ENCODE measurements at regions not wholly inside any gene's neighbourhood (a gene's known extent, or its start where the extent isn't known, plus 50 kb on each side); places are given as distances from the start of the nearest gene placed in this dataset.

GRCh38 chr10:36385693-36386092 is 739.7 kb upstream of the ANKRD30A start:
- FAIRE-seq (no peak), DNase-seq (ENCODE audit: low spot score) (no peak)

GRCh38 chr10:36383349-36383748 is 741.3 kb upstream of the FZD8 start:
- DNase-seq (ENCODE audit: low spot score) (no peak), FAIRE-seq (no peak)

- FAIRE-seq, result no peak
- no peak for DNase-seq (ENCODE audit: low spot score)
Observed at GRCh38 chr10:36381748-36382147, 739.7 kb upstream of the FZD8 start.

- FAIRE-seq (no peak), DNase-seq (ENCODE audit: low spot score) (no peak)
Observed at GRCh38 chr10:36380538-36380937, 738.4 kb upstream of the FZD8 start.

- no peak for DNase-seq (ENCODE audit: low spot score)
- FAIRE-seq, result no peak
Observed at GRCh38 chr10:36375107-36375506, 733.0 kb upstream of the FZD8 start.

- FAIRE-seq (no peak), DNase-seq (ENCODE audit: low spot score) (no peak)
Observed at GRCh38 chr10:36373424-36374096, 731.5 kb upstream of the FZD8 start.

- no peak for FAIRE-seq
Observed at GRCh38 chr10:36367362-36367761, 725.3 kb upstream of the FZD8 start.

GRCh38 chr10:36366843-36367242 is 724.7 kb upstream of the FZD8 start:
- no peak for FAIRE-seq
- DNase-seq (ENCODE audit: low spot score), result no peak

More at GRCh38 chr10:36367362-36367761, 725.3 kb upstream of the FZD8 start:
- DNase-seq (ENCODE audit: low spot score), result no peak

GRCh38 chr10:36366065-36366464 is 724.0 kb upstream of the FZD8 start:
- no peak for DNase-seq (ENCODE audit: low spot score)
- FAIRE-seq, result no peak

- no peak for DNase-seq (ENCODE audit: low spot score)
- FAIRE-seq, result no peak
Observed at GRCh38 chr10:36362257-36362656, 720.2 kb upstream of the FZD8 start.

GRCh38 chr10:36358736-36359135 is 716.6 kb upstream of the FZD8 start:
- DNase-seq (ENCODE audit: low spot score), result no peak

GRCh38 chr10:36354633-36355032 is 712.5 kb upstream of the FZD8 start:
- FAIRE-seq (no peak), DNase-seq (ENCODE audit: low spot score) (no peak)

More at GRCh38 chr10:36358736-36359135, 716.6 kb upstream of the FZD8 start:
- no peak for FAIRE-seq

- no peak for FAIRE-seq
Observed at GRCh38 chr10:36351159-36351558, 709.1 kb upstream of the FZD8 start.

GRCh38 chr10:36349445-36350078 is 707.5 kb upstream of the FZD8 start:
- FAIRE-seq (no peak), DNase-seq (ENCODE audit: low spot score) (no peak)

More at GRCh38 chr10:36351159-36351558, 709.1 kb upstream of the FZD8 start:
- no peak for DNase-seq (ENCODE audit: low spot score)

GRCh38 chr10:36345807-36346206 is 703.7 kb upstream of the FZD8 start:
- DNase-seq (ENCODE audit: low spot score) (no peak), FAIRE-seq (no peak)

GRCh38 chr10:36345175-36345533 is 703.1 kb upstream of the FZD8 start:
- FAIRE-seq, result no peak
- DNase-seq (ENCODE audit: low spot score), result no peak

GRCh38 chr10:36344240-36345174 is 702.4 kb upstream of the FZD8 start:
- FAIRE-seq, result no peak
- DNase-seq (ENCODE audit: low spot score), result no peak

GRCh38 chr10:36342781-36343180 is 700.7 kb upstream of the FZD8 start:
- DNase-seq (ENCODE audit: low spot score), result no peak
- no peak for FAIRE-seq

GRCh38 chr10:36341471-36341870 is 699.4 kb upstream of the FZD8 start:
- no peak for DNase-seq (ENCODE audit: low spot score)

GRCh38 chr10:36336315-36336714 is 694.2 kb upstream of the FZD8 start:
- DNase-seq (ENCODE audit: low spot score) (no peak), FAIRE-seq (no peak)

More at GRCh38 chr10:36341471-36341870, 699.4 kb upstream of the FZD8 start:
- FAIRE-seq, result no peak

GRCh38 chr10:36333446-36333845 is 691.4 kb upstream of the FZD8 start:
- no peak for DNase-seq (ENCODE audit: low spot score)
- no peak for FAIRE-seq

GRCh38 chr10:36332926-36333325 is 690.8 kb upstream of the FZD8 start:
- FAIRE-seq (no peak), DNase-seq (ENCODE audit: low spot score) (no peak)
